GM10248 (cell line): ENCODE measurements at regions not wholly inside any gene's neighbourhood (a gene's known extent, or its start where the extent isn't known, plus 50 kb on each side); places are given as distances from the start of the nearest gene placed in this dataset.

Experiments used
- CTCF ChIA-PET: fragments of 300-600 bp; sonication (Branson Sonifier 250); formaldehyde crosslinking; extraction: SDS; loops from one replicate; lab custom pipeline; 2021; ENCODE audit warnings: antibody characterized with exemption; lab: Yijun Ruan, JAX
- POLR2A ChIA-PET: fragments of 350-650 bp; sonication (Branson Sonifier 250); formaldehyde crosslinking; extraction: SDS; loops from one replicate; lab custom pipeline; 2020; ENCODE audit warnings: antibody characterized with exemption; lab: Yijun Ruan, JAX
- DNase-seq: peaks from one replicate; pipeline ENCODE4 v3.0.0; 2012; ENCODE audit errors: extremely low spot score
- CTCF ChIP-seq: IDR thresholded peaks from 2 replicates; pipeline ENCODE4 v1.5.1; 2012; ENCODE audit warnings: mild to moderate bottlenecking, low read depth; ENCODE audit errors: extremely low read depth, missing control alignments, control extremely low read depth

GRCh38 chr22:27617214-27617881 is 184.2 kb downstream of the MN1 start:
- CTCF ChIA-PET = no interaction called here
- POLR2A ChIA-PET = interaction anchor here (0.7 kb wide), 1 partner anchor 575 kb away, joined by 3 read pairs; no protein-coding TSS in a partner anchor
- DNase-seq = no peak
- no peak for TF ChIP-seq CTCF

- no peak for TF ChIP-seq CTCF
- ChIA-PET CTCF (no interaction called here), POLR2A (no interaction called here)
- DNase-seq = no peak
Measured at GRCh38 chr22:27620367-27621154, 181.0 kb downstream of the MN1 start.

GRCh38 chr22:27621486-27622070 is 180.0 kb downstream of the MN1 start:
- TF ChIP-seq CTCF = no peak
- POLR2A ChIA-PET = no interaction called here
- CTCF ChIA-PET = no interaction called here

GRCh38 chr22:27624042-27624441 is 177.5 kb downstream of the MN1 start:
- DNase-seq = no peak
- ChIA-PET POLR2A (no interaction called here), CTCF (interaction anchor here (1.0 kb wide), 1 partner anchor 17 kb away, joined by 3 read pairs; no protein-coding TSS in a partner anchor)

More at GRCh38 chr22:27621486-27622070, 180.0 kb downstream of the MN1 start:
- no peak for DNase-seq

GRCh38 chr22:27624705-27625104 is 176.9 kb downstream of the MN1 start:
- no peak for TF ChIP-seq CTCF
- ChIA-PET POLR2A (no interaction called here), CTCF (interaction anchor here (1.0 kb wide), 1 partner anchor 17 kb away, joined by 3 read pairs; no protein-coding TSS in a partner anchor)
- no peak for DNase-seq

More at GRCh38 chr22:27624042-27624441, 177.5 kb downstream of the MN1 start:
- no peak for TF ChIP-seq CTCF
